ENCODE measurements at regions not wholly inside any gene's neighbourhood (a gene's known extent, or its start where the extent isn't known, plus 50 kb on each side); places are given as distances from the start of the nearest gene placed in this dataset.

GRCh38 chr7:16934722-16935340 lies 53.0 kb upstream of the AGR3 start:
- TF ChIP-seq SMC3 (conservative IDR thresholded peaks at IDR 0.05; ENCODE audit: poor library complexity) (no peak), RAD21 (conservative IDR thresholded peaks at IDR 0.05) (no peak), EZH2 (IDR thresholded peaks at IDR 0.05; ENCODE audit: borderline replicate concordance, insufficient read depth, low read length, poor library complexity, severe bottlenecking) (no peak), TAF1 (IDR thresholded peaks at IDR 0.05; ENCODE audit: low read depth) (no peak), CTCF (IDR thresholded peaks at IDR 0.05; ENCODE audit: poor library complexity, severe bottlenecking) (no peak), POLR2AphosphoS5 (IDR thresholded peaks at IDR 0.05) (no peak)

Measured in neural cell (in vitro differentiated cells).